Trophoblast cell (in vitro differentiated cells and primary cell): ENCODE measurements at regions not wholly inside any gene's neighbourhood (a gene's known extent, or its start where the extent isn't known, plus 50 kb on each side); places are given as distances from the start of the nearest gene placed in this dataset.

ENCODE experiments used
- DNase-seq, 2 donors: peaks; one replicate each; pipeline ENCODE4 v3.0.0-alpha.2; 2016
- H2AFZ ChIP-seq: 2 replicates; pipeline ENCODE4 v1.6.1; 2013; ENCODE audit warnings: low read length, moderate library complexity, mild to moderate bottlenecking; ENCODE audit not compliant: insufficient read depth, poor library complexity
- H2AK5ac ChIP-seq: 2 replicates; pipeline ENCODE4 v1.6.1; 2013; ENCODE audit warnings: mild to moderate bottlenecking, low read length
- H2BK120ac ChIP-seq: 2 replicates; pipeline ENCODE4 v1.6.1; 2013; ENCODE audit warnings: low read length, mild to moderate bottlenecking, moderate library complexity; ENCODE audit not compliant: insufficient read depth, poor library complexity
- H2BK12ac ChIP-seq: 2 replicates; pipeline ENCODE4 v1.6.1; 2013; ENCODE audit warnings: mild to moderate bottlenecking, low read length, moderate library complexity
- H2BK5ac ChIP-seq: 2 replicates; pipeline ENCODE4 v1.6.1; 2013; ENCODE audit warnings: low read length, low read depth, moderate library complexity, mild to moderate bottlenecking; ENCODE audit not compliant: poor library complexity
- H3K14ac ChIP-seq: 2 replicates; pipeline ENCODE4 v1.6.1; 2013; ENCODE audit warnings: mild to moderate bottlenecking, low read length
- H3K18ac ChIP-seq: 2 replicates; pipeline ENCODE4 v1.6.1; 2013; ENCODE audit warnings: mild to moderate bottlenecking, low read length
- H3K23ac ChIP-seq: 2 replicates; pipeline ENCODE4 v1.6.1; 2013; ENCODE audit warnings: low read length
- H3K27ac ChIP-seq: 2 replicates; pipeline ENCODE4 v1.5.1; 2013; ENCODE audit warnings: low read depth, mild to moderate bottlenecking, inconsistent platforms, low read length, moderate library complexity
- H3K27me3 ChIP-seq: 2 replicates; pipeline ENCODE4 v1.6.1; 2013; ENCODE audit warnings: inconsistent platforms, mild to moderate bottlenecking, low read length, moderate library complexity; ENCODE audit not compliant: insufficient read depth
- H3K36me3 ChIP-seq, 2 experiments: 1 replicate in 1 of 2; 2 replicates in 1 of 2; pipeline ENCODE4 v1.6.1; 2013; ENCODE audit warnings: low read length in 2 of 2, mild to moderate bottlenecking in 2 of 2, moderate library complexity in 1 of 2; ENCODE audit not compliant: insufficient read depth in 2 of 2, control insufficient read depth in 1 of 2
- H3K4ac ChIP-seq: 2 replicates; pipeline ENCODE4 v1.6.1; 2013; ENCODE audit warnings: low read depth, mild to moderate bottlenecking, low read length, moderate library complexity
- H3K4me1 ChIP-seq, 2 experiments: 1 replicate in 1 of 2; 2 replicates in 1 of 2; pipeline ENCODE4 v1.6.1; 2013; ENCODE audit warnings: low read length in 2 of 2, mild to moderate bottlenecking in 2 of 2, moderate library complexity in 1 of 2; ENCODE audit not compliant: insufficient read depth in 2 of 2, control insufficient read depth in 1 of 2
- H3K4me2 ChIP-seq: 2 replicates; pipeline ENCODE4 v1.6.1; 2013; ENCODE audit warnings: inconsistent platforms, mild to moderate bottlenecking, low read length, moderate library complexity
- H3K4me3 ChIP-seq: 2 replicates; pipeline ENCODE4 v1.5.1; 2013; ENCODE audit warnings: mild to moderate bottlenecking, low read depth, low read length, inconsistent platforms
- H3K79me1 ChIP-seq: one replicate; pipeline ENCODE4 v1.6.1; 2013; ENCODE audit warnings: low read length
- H3K79me2 ChIP-seq: 2 replicates; pipeline ENCODE4 v1.6.1; 2013; ENCODE audit warnings: low read length, mild to moderate bottlenecking; ENCODE audit not compliant: control insufficient read depth, insufficient read depth, poor library complexity
- H3K9ac ChIP-seq: 2 replicates; pipeline ENCODE4 v1.6.1; 2013; ENCODE audit warnings: mild to moderate bottlenecking, low read length
- H3K9me3 ChIP-seq: 2 replicates; pipeline ENCODE4 v1.6.1; 2013; ENCODE audit warnings: low read depth, mild to moderate bottlenecking, control low read depth, inconsistent platforms, low read length; ENCODE audit not compliant: insufficient read depth
- H4K12ac ChIP-seq: 2 replicates; pipeline ENCODE4 v1.6.1; 2013; ENCODE audit warnings: low read depth, mild to moderate bottlenecking, low read length, moderate library complexity
- H4K8ac ChIP-seq: 2 replicates; pipeline ENCODE4 v1.6.1; 2013; ENCODE audit warnings: low read depth, mild to moderate bottlenecking, low read length, moderate library complexity
- H4K91ac ChIP-seq: one replicate; pipeline ENCODE4 v1.6.1; 2013; ENCODE audit warnings: low read depth, mild to moderate bottlenecking, low read length, moderate library complexity
- WGBS: extraction: QIAGEN DNeasy Blood & Tissue Kit; methylation state at CpG from one replicate; pipeline ENCODE4 v1.1.7; 2013; ENCODE audit warnings: missing lambda C conversion rate; ENCODE audit not compliant: insufficient read length, insufficient coverage; ENCODE audit errors: extremely low coverage; 5-methylcytosine and 5-hydroxymethylcytosine counted together

DNA sequence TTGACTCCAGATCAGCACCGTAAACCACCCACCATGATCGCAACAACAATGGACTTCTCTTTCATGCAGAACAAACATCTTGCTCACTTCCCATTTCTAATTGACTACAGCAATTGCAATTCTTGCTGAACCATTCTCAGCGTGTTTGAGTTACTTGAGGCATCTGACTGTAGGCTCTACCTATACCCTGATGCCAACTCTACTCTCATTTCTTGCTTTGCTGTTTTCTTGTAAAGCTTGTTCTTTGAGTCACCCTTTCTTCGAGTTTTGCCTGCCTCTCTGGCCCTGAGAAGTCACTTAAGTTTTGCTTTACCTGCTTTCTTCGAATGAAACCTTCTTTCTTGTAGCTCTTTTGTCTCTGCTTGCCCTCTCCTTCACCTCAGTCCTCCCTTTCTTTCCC lies 160.5 kb upstream of the RND3 start:
- H3K27me3 ChIP-seq: no peaks in the 10 kb centered on the region

GRCh38 chr2:150646746-150647145 lies 159.3 kb upstream of the RND3 start:
- H3K4me3 ChIP-seq: no peak overlapping the region
- H3K4me1 ChIP-seq: peaks cover 0 to 15% of the 10 kb centered on the region in 2 experiments
- H4K8ac ChIP-seq: no peak overlapping the region
- DNase-seq: no peak
- H3K23ac ChIP-seq: no peak overlapping the region
- H3K4me2 ChIP-seq: no peak overlapping the region
- H3K79me1 ChIP-seq: peaks cover 7% of the 10 kb centered on the region
- H2AFZ ChIP-seq: no peak overlapping the region
- peak overlapping the region; percentile 76 for H2BK12ac ChIP-seq
- H3K9me3 ChIP-seq: no peaks in the 10 kb centered on the region
- no peak overlapping the region for H2BK5ac ChIP-seq
- H3K4ac ChIP-seq: no peak overlapping the region
- no peaks in the 10 kb centered on the region for H3K79me2 ChIP-seq
- peak overlapping the region; percentile 35 for H2AK5ac ChIP-seq
- H3K18ac ChIP-seq: no peak overlapping the region
- no peak overlapping the region for H3K9ac ChIP-seq
- peak overlapping the region; percentile 23 for H3K27ac ChIP-seq
- no CpG with 5 or more reads among the region's 4 CpGs for WGBS
- no peaks in the 10 kb centered on the region for H3K27me3 ChIP-seq
- peak overlapping the region; percentile 43 for H4K91ac ChIP-seq
- no peak overlapping the region for H2BK120ac ChIP-seq
- H3K14ac ChIP-seq: no peak overlapping the region
- H3K36me3 ChIP-seq: no peaks in the 10 kb centered on the region
- H4K12ac ChIP-seq: no peak overlapping the region

More for the DNA sequence above, 160.5 kb upstream of the RND3 start:
- H3K23ac ChIP-seq: no peak overlapping the region
- peaks cover 7% of the 10 kb centered on the region for H3K79me1 ChIP-seq
- no peak overlapping the region for H3K4me3 ChIP-seq
- no peak overlapping the region for H4K8ac ChIP-seq
- H2AK5ac ChIP-seq: no peak overlapping the region
- H2BK5ac ChIP-seq: no peak overlapping the region
- H2AFZ ChIP-seq: no peak overlapping the region
- no peak overlapping the region for H2BK120ac ChIP-seq
- peaks cover 0 to 15% of the 10 kb centered on the region in 2 experiments for H3K4me1 ChIP-seq
- H4K91ac ChIP-seq: no peak overlapping the region
- no peaks in the 10 kb centered on the region for H3K9me3 ChIP-seq
- no peak overlapping the region for H3K18ac ChIP-seq
- no peaks in the 10 kb centered on the region for H3K36me3 ChIP-seq
- no peak overlapping the region for H2BK12ac ChIP-seq
- no peak overlapping the region for H3K27ac ChIP-seq
- H3K4ac ChIP-seq: no peak overlapping the region
- H3K9ac ChIP-seq: no peak overlapping the region
- H4K12ac ChIP-seq: no peak overlapping the region
- WGBS: no CpG with 5 or more reads among the region's 5 CpGs
- no peak overlapping the region for H3K14ac ChIP-seq
- no peak overlapping the region for H3K4me2 ChIP-seq
- peak in 1 of 2 donors; percentile 50 for DNase-seq
- no peaks in the 10 kb centered on the region for H3K79me2 ChIP-seq

DNA sequence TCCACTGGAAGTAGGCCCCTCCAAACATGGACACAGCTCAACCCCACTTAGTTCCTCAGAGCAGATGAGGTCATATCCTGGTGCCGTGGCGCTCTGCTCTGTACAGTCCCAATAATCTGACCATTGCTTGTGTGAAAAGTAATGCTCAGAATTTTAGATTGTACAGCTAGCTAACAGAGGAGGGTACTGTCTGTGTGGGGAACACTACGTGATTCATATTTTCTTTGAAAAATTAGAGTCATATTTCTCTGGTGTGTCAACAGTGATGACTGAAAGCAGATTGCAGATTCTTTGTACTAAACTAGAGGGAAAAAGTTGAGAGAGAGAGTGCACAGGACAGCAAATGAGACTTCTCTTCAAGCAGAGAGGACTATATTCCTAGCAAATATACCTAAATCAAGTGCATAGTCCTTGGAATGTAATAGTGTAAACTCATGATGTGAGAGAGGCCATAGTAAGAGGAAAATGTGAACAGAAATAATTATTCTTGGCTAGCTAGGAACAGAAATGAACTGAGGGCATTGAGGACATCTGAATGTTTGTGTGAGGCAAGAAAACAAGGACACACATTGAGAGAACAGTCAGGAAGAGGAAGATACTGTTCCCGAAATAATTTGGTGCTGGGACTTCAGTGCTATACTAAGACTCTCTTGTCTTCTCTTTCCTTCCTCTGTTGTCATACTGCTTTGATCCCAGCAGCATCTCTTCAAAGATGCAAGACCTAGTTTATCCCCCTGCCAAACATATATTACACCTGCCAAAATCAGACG lies 157.0 kb upstream of the RND3 start:
- peak overlapping the region; percentile 50 for H2BK12ac ChIP-seq
- no peaks in the 10 kb centered on the region for H3K9me3 ChIP-seq
- no peak overlapping the region for H3K4me3 ChIP-seq
- no peak overlapping the region for H3K18ac ChIP-seq
- no CpG with 5 or more reads among the region's 5 CpGs for WGBS
- no peak overlapping the region for H3K9ac ChIP-seq
- no peak overlapping the region for H2BK5ac ChIP-seq
- H3K4me1 ChIP-seq: peaks cover 0 to 15% of the 10 kb centered on the region in 2 experiments
- H2AFZ ChIP-seq: no peak overlapping the region
- H3K4ac ChIP-seq: no peak overlapping the region
- no peak overlapping the region for H4K8ac ChIP-seq
- no peaks in the 10 kb centered on the region for H3K36me3 ChIP-seq
- no peaks in the 10 kb centered on the region for H3K79me2 ChIP-seq
- no peak overlapping the region for H2AK5ac ChIP-seq
- H3K23ac ChIP-seq: no peak overlapping the region
- H3K4me2 ChIP-seq: no peak overlapping the region
- H4K91ac ChIP-seq: peak overlapping the region; percentile 66
- H3K27ac ChIP-seq: no peak overlapping the region
- no peak overlapping the region for H4K12ac ChIP-seq
- no peak overlapping the region for H2BK120ac ChIP-seq
- DNase-seq: peak in 1 of 2 donors; percentile 23
- H3K14ac ChIP-seq: no peak overlapping the region
- no peaks in the 10 kb centered on the region for H3K27me3 ChIP-seq
- peaks cover 7% of the 10 kb centered on the region for H3K79me1 ChIP-seq

DNA sequence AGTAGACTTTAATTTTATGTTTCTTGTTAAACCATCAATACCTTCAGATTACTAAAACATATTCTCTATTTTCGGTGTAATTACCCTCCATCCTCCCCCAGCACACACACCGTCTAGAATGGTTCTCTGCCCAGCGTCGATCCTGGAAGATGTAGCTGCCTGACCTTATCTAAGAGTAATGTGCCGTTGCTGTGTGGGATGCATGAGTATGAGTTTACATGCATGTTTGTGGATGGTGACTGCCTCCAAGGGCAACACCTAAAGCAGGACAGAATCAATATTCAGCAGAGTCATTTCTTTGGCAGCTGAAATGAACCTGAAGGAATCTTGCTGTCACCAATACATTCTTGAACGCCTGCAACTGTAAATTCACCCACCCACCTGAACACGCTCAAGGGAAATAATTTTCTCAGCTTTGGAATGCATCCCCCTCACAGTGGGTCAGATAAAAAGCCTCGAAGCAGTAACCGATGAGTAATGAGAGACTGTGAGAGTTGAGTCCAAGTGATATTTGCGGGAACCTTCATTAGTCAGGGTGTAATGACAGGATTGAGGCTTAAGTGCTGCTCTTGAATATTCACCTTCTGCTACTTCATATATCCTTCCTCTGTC lies 155.8 kb upstream of the RND3 start:
- H3K27me3 ChIP-seq: no peaks in the 10 kb centered on the region
- no peak overlapping the region for H3K18ac ChIP-seq
- H3K14ac ChIP-seq: no peak overlapping the region
- peaks cover 0 to 15% of the 10 kb centered on the region in 2 experiments for H3K4me1 ChIP-seq
- H3K23ac ChIP-seq: no peak overlapping the region
- no peak overlapping the region for H2BK12ac ChIP-seq
- no peak overlapping the region for H2BK120ac ChIP-seq
- no peak overlapping the region for H2BK5ac ChIP-seq
- no peak overlapping the region for H3K9ac ChIP-seq
- no peak overlapping the region for H2AFZ ChIP-seq
- H3K9me3 ChIP-seq: no peaks in the 10 kb centered on the region
- H4K91ac ChIP-seq: no peak overlapping the region
- H2AK5ac ChIP-seq: no peak overlapping the region
- H3K4ac ChIP-seq: no peak overlapping the region
- no peak overlapping the region for H4K12ac ChIP-seq
- peak in 1 of 2 donors; percentile 15 for DNase-seq
- H3K4me2 ChIP-seq: no peak overlapping the region
- no peak overlapping the region for H3K4me3 ChIP-seq
- no peaks in the 10 kb centered on the region for H3K36me3 ChIP-seq
- H3K79me1 ChIP-seq: peaks cover 7% of the 10 kb centered on the region
- H3K27ac ChIP-seq: no peak overlapping the region
- H4K8ac ChIP-seq: no peak overlapping the region
- no CpG with 5 or more reads among the region's 10 CpGs for WGBS
- no peaks in the 10 kb centered on the region for H3K79me2 ChIP-seq
